Smooth muscle cell (in vitro differentiated cells): ENCODE measurements at regions not wholly inside any gene's neighbourhood (a gene's known extent, or its start where the extent isn't known, plus 50 kb on each side); places are given as distances from the start of the nearest gene placed in this dataset.

Experiments
- DNase-seq: peaks from one replicate; lab custom pipeline; 2025; ENCODE audit not compliant: unreplicated experiment; lab: John Stamatoyannopoulos, UW
- H2AFZ ChIP-seq: fragments of 200-600 bp; sonication (generic); 2 replicates; pipeline ENCODE4 v1.6.0; 2016; ENCODE audit warnings: antibody characterized with exemption, low read depth, mild to moderate bottlenecking
- H3F3A ChIP-seq: fragments of 200-600 bp; sonication (generic); 2 replicates; pipeline ENCODE4 v1.6.0; 2017; ENCODE audit warnings: antibody characterized with exemption, low read depth
- H3K27ac ChIP-seq: fragments of 200-600 bp; sonication (generic); 2 replicates; pipeline ENCODE4 v1.5.1; 2016; ENCODE audit warnings: low read depth, mild to moderate bottlenecking
- H3K27me3 ChIP-seq: fragments of 200-600 bp; sonication (generic); 2 replicates; pipeline ENCODE4 v1.6.1; 2016; ENCODE audit warnings: low read depth, mild to moderate bottlenecking
- H3K36me3 ChIP-seq: fragments of 200-600 bp; sonication (generic); 2 replicates; pipeline ENCODE4 v1.5.1; 2016; ENCODE audit warnings: low read depth
- H3K4me1 ChIP-seq: fragments of 200-600 bp; sonication (generic); 2 replicates; pipeline ENCODE4 v1.5.1; 2016; ENCODE audit warnings: low read depth
- H3K4me2 ChIP-seq: fragments of 200-600 bp; sonication (generic); 2 replicates; pipeline ENCODE4 v1.6.0; 2016; ENCODE audit warnings: mild to moderate bottlenecking
- H3K4me3 ChIP-seq: fragments of 200-600 bp; sonication (generic); 2 replicates; pipeline ENCODE4 v1.5.1; 2016; ENCODE audit warnings: mild to moderate bottlenecking
- H3K79me2 ChIP-seq: fragments of 200-600 bp; sonication (generic); 2 replicates; pipeline ENCODE4 v1.6.0; 2016; ENCODE audit warnings: low read depth, mild to moderate bottlenecking
- H3K9ac ChIP-seq: fragments of 200-600 bp; sonication (generic); 2 replicates; pipeline ENCODE4 v1.6.0; 2016; ENCODE audit warnings: low read depth
- H3K9me3 ChIP-seq: fragments of 200-600 bp; sonication (generic); replicated peaks from 2 replicates; pipeline ENCODE4 v1.5.1; 2016; ENCODE audit warnings: low read depth
- H4K20me1 ChIP-seq: fragments of 200-600 bp; sonication (generic); 2 replicates; pipeline ENCODE4 v1.6.0; 2016; ENCODE audit warnings: low read depth
- WGBS: methylation state at CpG from one replicate; pipeline ENCODE4 v1.1.7; 2016; ENCODE audit warnings: low lambda C conversion rate; 5-methylcytosine and 5-hydroxymethylcytosine counted together
- TF ChIP-seq, protein P1 (sequence below): fragments of 200-600 bp; sonication (generic); IDR thresholded peaks from 2 replicates; pipeline ENCODE4 v1.5.1; 2017; ENCODE audit warnings: borderline replicate concordance, mild to moderate bottlenecking, antibody characterized with exemption; ENCODE audit not compliant: insufficient read depth, poor library complexity, severe bottlenecking

DNA sequence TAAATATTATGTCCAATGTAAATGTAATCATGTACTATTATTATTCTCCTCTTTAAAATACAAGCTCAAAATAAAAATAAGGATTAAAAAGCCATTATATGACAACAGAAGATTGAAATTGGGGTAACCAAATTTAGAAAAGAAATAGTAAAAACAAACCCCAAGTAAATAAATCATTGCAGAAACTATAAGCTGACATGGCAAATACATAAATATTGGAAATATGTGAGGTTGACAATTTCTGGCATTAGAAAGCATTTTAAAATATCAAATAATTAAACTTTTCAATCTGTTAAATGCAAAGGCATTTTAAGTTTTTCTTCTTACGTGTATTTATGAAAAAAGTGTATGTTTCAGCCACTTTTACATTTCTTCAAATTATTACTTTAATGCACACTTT is 394.7 kb upstream of the DACH1 start:
- H3K4me1 ChIP-seq: no peaks in the 10 kb centered on the region
- H3F3A ChIP-seq: no peaks in the 10 kb centered on the region
- H3K36me3 ChIP-seq: no peaks in the 10 kb centered on the region
- H3K4me2 ChIP-seq: no peak overlapping the region
- H3K79me2 ChIP-seq: no peaks in the 10 kb centered on the region
- no peaks in the 10 kb centered on the region for H3K9me3 ChIP-seq
- H4K20me1 ChIP-seq: no peaks in the 10 kb centered on the region
- TF ChIP-seq, protein P1, sequence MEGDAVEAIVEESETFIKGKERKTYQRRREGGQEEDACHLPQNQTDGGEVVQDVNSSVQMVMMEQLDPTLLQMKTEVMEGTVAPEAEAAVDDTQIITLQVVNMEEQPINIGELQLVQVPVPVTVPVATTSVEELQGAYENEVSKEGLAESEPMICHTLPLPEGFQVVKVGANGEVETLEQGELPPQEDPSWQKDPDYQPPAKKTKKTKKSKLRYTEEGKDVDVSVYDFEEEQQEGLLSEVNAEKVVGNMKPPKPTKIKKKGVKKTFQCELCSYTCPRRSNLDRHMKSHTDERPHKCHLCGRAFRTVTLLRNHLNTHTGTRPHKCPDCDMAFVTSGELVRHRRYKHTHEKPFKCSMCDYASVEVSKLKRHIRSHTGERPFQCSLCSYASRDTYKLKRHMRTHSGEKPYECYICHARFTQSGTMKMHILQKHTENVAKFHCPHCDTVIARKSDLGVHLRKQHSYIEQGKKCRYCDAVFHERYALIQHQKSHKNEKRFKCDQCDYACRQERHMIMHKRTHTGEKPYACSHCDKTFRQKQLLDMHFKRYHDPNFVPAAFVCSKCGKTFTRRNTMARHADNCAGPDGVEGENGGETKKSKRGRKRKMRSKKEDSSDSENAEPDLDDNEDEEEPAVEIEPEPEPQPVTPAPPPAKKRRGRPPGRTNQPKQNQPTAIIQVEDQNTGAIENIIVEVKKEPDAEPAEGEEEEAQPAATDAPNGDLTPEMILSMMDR: no peak
- 97% methylated on average over 1 of the region's 1 CpG for WGBS
- DNase-seq: no peak
- no peaks in the 10 kb centered on the region for H3K27me3 ChIP-seq
- H3K9ac ChIP-seq: no peak overlapping the region
- no peak overlapping the region for H3K27ac ChIP-seq
- H3K4me3 ChIP-seq: no peak overlapping the region
- no peak overlapping the region for H2AFZ ChIP-seq

GRCh38 chr13:72259528-72259927 is 392.5 kb upstream of the DACH1 start:
- Histone ChIP-seq H3K4me2 (no peak overlapping the region), H3K4me1 (no peaks in the 10 kb centered on the region), H3K27ac (no peak overlapping the region), H3K4me3 (no peak overlapping the region), H3F3A (no peaks in the 10 kb centered on the region), H3K9ac (no peak overlapping the region), H3K36me3 (no peaks in the 10 kb centered on the region), H3K27me3 (no peaks in the 10 kb centered on the region), H4K20me1 (no peaks in the 10 kb centered on the region), H2AFZ (no peak overlapping the region), H3K79me2 (no peaks in the 10 kb centered on the region), H3K9me3 (no peaks in the 10 kb centered on the region)
- DNase-seq: no peak
- TF ChIP-seq, protein P1: no peak
- 61% methylated on average over 3 of the region's 3 CpGs for WGBS

DNA sequence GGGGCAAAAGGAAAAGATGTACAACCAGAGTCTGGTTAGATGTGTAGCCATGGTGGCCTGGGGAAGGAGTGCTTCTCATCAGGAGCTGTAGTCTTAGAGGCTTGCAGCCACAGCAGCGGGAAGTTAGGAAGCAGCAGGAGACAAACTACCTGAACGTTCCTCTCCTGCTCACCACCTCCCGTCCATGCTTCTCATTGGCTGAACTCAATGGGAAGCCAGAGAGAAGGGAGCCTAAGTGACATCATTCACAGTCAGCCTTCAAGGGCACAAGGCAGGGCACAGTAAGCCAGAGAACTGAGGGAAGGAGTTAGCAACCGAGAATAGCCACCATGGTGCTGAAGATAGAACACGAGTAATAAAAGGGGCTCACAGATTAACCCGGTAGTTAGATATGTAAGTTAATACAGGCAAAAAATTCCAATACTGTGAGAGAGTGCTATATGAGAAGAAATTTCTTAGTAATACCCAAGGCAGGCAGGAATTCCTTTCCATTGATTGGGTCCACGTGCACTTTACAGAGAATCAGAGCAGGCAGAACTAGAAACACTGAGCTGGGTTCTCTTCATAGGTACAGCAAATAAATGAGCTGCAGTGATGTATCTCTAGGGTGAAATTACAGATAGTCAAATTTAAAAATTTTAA is 391.5 kb upstream of the DACH1 start:
- Histone ChIP-seq H3K4me3 (no peak overlapping the region), H3K9me3 (no peaks in the 10 kb centered on the region), H3K27ac (no peak overlapping the region), H3F3A (no peaks in the 10 kb centered on the region), H2AFZ (peak overlapping the region; percentile 26), H3K79me2 (no peaks in the 10 kb centered on the region), H3K9ac (no peak overlapping the region), H3K4me1 (no peaks in the 10 kb centered on the region), H3K36me3 (no peaks in the 10 kb centered on the region), H3K27me3 (no peaks in the 10 kb centered on the region), H3K4me2 (no peak overlapping the region), H4K20me1 (no peaks in the 10 kb centered on the region)
- 67% methylated on average over 7 of the region's 7 CpGs for WGBS
- TF ChIP-seq, protein P1: no peak
- no peak for DNase-seq

- no peaks in the 10 kb centered on the region for H4K20me1 ChIP-seq
- WGBS: 32% methylated on average over 7 of the region's 7 CpGs
- TF ChIP-seq, protein P1: peak; percentile 59
- H3K27me3 ChIP-seq: no peaks in the 10 kb centered on the region
- no peak overlapping the region for H3K9ac ChIP-seq
- H3K79me2 ChIP-seq: no peaks in the 10 kb centered on the region
- peak overlapping the region; percentile 42 for H2AFZ ChIP-seq
- no peaks in the 10 kb centered on the region for H3F3A ChIP-seq
- no peak overlapping the region for H3K27ac ChIP-seq
- no peak for DNase-seq
- no peaks in the 10 kb centered on the region for H3K9me3 ChIP-seq
- H3K4me1 ChIP-seq: no peaks in the 10 kb centered on the region
- H3K4me2 ChIP-seq: peak overlapping the region; percentile 37
- no peaks in the 10 kb centered on the region for H3K36me3 ChIP-seq
- no peak overlapping the region for H3K4me3 ChIP-seq
These were observed 388.9 kb upstream of the DACH1 start for GRCh38 chr13:72255908-72256307.
